GM19324 (cell line): ENCODE measurements at regions not wholly inside any gene's neighbourhood (a gene's known extent, or its start where the extent isn't known, plus 50 kb on each side); places are given as distances from the start of the nearest gene placed in this dataset.

Experiments
- ATAC-seq: cut with Tn5 transposase; IDR thresholded peaks from one replicate; pipeline ENCODE4 v1.9.1; 2021; ENCODE audit warnings: mild to moderate bottlenecking, moderate library complexity; ENCODE audit not compliant: unreplicated experiment, low FRiP score

- no peak for ATAC-seq
Observed at GRCh38 chr1:113217447-113218208, 144.6 kb downstream of the LRIG2 start.

DNA sequence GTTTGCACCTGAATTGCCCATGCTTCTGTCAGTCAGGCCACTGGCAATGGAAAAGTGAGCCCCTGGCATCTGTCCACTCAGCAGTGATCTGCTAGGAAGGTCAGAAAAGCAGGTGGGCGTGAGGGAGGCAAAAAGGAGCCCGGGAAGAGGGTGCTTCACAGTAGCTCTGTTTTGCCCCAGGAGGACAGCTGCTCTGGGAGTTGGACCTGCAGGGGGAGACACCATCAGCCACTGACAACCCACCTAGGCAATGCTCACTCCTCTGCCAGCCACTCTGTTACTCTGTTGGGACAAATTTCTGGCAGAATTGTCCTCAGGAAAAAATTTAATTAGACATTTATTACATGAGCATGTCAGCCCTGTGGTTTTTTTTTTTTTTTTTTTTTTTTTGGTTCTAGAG is 146.4 kb downstream of the LRIG2 start:
- ATAC-seq: no peak

GRCh38 chr1:113219828-113220227 is 146.8 kb downstream of the LRIG2 start:
- no peak for ATAC-seq

GRCh38 chr1:113223040-113223439 is 150.0 kb downstream of the LRIG2 start:
- ATAC-seq: no peak

DNA sequence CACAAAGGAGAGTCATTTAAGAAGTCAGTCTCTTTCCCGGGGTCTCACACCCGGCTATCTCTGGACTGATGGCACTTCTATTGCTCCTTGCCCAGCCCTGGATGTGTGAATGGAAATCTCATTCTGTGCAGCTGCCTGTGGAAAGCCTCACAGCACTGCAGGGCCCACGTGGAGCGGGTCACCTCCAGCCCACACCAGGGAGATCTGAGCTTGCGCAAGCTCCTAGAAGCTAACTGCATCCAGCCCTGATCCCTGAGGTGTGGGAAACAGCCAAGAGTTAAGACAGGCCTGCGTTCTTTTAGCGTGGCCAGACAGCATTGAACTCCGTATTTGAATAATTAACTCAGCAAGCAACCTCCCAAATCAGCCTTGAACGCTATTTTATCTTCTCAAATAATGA is 150.5 kb downstream of the LRIG2 start:
- no peak for ATAC-seq

DNA sequence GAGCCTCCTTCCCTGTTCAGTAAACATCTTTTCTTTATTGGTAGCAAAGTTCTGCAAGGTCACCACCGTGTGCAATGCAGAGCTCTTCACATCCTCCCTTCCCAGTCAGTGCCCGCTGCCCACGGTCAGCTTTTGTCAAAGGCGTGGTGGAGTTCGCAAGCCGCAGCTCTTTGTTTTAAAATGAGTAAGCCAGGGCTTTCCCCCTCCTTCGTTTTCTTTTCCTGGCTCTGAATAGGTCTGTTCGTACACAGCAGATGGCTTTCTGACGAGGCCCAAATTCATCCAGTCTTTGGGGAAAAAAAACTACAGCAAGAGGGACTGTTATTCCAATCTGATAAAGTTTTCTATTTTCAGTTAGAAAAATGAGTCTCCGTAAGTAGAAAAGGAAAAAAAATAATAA is 153.2 kb downstream of the LRIG2 start:
- no peak for ATAC-seq

DNA sequence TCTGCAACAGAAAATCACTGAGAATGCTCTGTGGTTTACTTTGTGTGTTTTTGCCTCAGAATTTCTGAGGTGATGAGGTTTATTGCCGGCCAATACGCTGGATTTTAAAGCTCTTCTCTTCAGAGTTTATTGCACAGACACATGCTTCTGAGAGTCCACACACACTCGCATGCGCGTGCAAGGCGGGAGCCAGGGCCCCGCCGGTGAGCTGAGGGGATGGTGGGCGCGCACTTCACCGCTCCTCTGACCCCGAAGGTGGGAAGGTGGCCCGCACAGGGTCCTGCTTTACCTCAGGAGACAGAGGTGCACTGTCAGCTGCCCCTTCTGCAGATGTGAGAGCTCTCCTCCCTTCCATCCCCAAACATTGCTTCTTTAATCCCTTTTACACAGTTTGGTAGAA is 158.4 kb upstream of the MAGI3 start:
- no peak for ATAC-seq

GRCh38 chr1:113233441-113233840 is 156.9 kb upstream of the MAGI3 start:
- no peak for ATAC-seq

DNA sequence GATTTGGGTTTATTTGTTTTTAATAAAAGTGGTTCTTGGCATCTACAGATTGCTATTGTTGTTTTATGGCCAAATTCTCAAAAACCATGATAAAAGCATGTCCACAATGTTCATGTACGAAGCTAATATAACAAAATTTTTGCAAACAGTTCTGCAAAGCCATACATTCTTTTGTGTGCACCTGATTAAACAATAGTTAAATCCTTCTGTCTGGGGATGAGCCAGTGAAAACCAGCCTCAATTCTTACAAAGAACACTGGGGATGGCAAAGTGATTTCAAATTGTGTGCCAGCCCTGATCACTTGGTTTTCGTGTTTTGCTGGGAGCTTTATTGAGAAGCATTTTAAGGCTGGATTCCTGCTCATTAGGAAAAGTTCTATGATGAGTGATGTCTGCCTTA is 149.1 kb upstream of the MAGI3 start:
- ATAC-seq: no peak

- no peak for ATAC-seq
Observed at GRCh38 chr1:113242481-113242880, 147.8 kb upstream of the MAGI3 start.

DNA sequence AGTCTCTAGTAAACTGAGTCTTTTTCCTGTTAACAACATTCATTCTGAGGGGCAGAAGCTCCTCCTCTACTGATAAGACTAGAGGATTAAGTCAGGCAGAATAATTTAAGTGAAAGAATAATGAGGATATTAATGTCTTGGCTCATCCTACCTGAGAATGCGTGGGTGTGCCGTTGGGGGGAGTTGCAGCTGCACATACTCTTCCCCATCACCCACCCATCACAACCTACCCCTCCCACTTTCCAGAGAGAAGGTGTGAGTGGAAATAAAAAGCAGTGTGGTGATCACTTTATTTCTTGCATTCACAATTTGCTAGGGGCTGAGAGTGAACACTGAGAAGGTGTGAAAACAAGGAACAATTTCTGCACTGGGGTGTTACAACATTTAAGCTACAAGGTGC is 146.8 kb upstream of the MAGI3 start:
- ATAC-seq: no peak

DNA sequence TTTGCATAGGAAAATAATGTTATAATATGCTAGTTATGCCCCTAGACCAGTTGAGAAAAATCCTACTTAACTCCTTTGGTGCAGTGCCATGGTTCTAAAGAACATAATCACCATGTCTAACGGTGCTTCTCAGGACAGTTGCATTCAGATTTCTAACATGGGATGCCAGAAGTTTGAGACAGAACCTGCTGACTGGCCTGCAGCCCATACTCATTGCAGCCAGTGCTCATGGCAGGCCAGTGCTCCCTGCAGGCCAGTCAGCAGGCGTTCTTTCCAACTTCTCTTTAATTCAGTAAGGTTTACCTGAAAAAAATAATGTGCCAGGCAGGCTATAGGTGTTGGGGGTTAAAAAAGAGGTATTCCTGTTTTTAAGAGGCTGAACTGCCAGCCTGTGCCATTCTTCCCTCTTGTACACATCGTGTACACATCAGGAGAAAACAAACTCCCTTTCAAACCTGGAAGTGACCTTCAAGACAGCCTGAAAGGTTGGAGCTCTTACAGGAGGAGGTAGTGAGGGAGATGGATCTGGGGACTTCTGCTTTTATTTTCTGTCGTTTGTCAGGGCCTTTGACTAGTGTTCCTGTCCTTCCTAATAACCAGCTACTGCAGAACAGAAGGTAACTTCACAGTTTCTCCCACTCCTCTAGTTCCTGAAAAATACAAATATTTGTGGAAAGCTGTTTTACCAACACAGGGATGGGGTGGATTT is 146.0 kb upstream of the MAGI3 start:
- no peak for ATAC-seq

DNA sequence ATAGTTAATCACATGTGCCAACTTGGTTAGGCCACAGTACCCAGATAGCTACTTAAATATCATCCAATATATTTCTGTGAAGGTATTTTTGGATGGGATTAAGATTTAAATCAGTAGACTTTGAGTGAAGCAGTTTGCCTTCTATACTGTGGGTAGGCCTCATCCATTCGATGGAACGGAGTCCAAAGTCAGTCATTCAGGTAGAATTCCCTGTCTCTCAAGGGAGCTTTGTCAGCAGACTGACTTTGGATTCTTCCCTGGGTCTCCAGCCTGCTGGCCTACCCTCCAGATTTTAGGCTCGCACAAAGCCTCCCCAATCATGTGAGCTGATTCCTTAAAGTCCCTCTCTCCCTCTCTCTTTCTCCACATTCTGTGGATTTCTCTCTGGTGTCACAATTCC is 145.1 kb upstream of the MAGI3 start:
- ATAC-seq: no peak

DNA sequence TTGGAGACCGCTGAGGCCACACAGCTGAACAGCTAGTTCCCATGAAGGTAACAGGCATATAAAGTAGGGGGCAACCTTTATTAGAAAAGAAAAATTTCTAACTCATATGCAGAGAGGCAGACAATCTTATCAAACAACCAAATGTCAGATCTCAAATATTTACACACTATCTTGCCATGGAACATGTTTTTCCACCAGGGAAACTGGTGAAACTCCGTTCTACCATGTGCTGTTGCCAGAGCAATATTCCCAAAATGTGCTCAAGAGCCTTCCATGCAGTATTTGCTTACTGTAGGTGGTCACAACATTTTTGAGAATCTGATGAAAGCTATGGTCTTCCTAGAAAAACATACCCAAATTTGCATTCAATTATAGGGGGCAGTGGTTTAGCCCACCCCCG is 143.4 kb upstream of the MAGI3 start:
- no peak for ATAC-seq

DNA sequence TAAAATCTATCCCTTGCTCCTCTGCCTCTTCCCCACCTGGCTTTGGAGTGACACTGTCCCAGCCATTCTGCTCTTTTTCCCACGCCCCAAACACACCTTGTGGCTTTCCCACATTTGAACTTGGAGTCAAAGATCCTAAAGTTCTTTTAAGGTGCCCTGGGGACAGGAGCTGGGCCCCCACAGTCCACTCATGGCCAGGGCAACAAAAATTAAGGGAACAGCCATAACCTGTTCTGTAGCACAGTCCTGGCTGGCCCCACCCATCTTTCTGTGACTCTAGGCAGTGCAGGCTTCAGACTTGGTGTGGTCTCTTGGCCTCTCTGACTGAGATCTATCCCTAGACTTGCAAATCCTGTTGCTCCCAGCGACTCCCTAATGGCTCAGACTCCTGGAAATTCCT is 143.0 kb upstream of the MAGI3 start:
- no peak for ATAC-seq

DNA sequence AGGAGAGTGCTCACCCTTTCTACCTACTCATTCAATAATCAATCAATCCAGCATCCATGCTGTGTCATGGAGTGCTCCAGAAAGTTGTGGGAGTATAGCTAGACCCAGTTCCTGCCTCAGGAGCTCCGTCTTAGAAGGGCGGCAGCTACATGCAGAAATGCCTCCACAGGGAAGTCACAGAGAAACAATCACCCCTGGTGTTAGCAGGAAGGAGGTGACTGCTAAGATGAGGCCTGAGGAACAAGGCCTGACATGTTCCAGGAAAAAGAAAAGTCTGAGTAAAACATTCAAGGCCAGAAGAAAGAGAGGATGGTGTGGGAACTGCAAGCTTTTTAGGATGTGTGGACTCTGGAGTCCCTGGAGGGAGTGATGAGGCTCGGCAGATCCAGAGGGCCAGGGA is 142.5 kb upstream of the MAGI3 start:
- ATAC-seq: no peak

- ATAC-seq: no peak
Observed at GRCh38 chr1:113248494-113248893, 141.8 kb upstream of the MAGI3 start.

DNA sequence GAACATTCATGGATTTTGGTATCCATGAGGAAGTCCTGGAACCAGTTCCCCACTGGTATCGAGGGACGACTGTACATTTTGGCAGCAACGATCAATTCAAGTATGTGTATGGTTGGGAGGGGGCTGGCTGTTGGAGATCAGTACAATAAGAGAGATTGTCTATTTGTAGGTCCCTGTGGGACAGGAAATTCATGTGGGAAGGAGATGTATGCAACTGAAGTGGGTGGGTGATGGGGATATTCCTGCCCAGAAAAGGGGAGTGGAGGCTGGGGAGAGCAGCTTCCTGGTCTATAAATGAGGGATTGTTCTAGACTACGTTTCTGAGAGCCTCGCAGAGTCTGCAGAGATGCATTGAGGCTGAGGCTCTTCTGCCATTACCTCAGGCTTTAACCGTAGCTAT is 140.2 kb upstream of the MAGI3 start:
- ATAC-seq: no peak

- no peak for ATAC-seq
Observed at GRCh38 chr1:113252166-113252565, 138.1 kb upstream of the MAGI3 start.

GRCh38 chr1:113253187-113253586 is 137.1 kb upstream of the MAGI3 start:
- no peak for ATAC-seq

GRCh38 chr1:113253590-113253989 is 136.7 kb upstream of the MAGI3 start:
- ATAC-seq: no peak

GRCh38 chr1:113255038-113255719 is 135.1 kb upstream of the MAGI3 start:
- no peak for ATAC-seq
